Psoas muscle (tissue), 7 donors: ENCODE measurements at regions not wholly inside any gene's neighbourhood (a gene's known extent, or its start where the extent isn't known, plus 50 kb on each side); places are given as distances from the start of the nearest gene placed in this dataset.

ENCODE experiments used
- ATAC-seq, 4 donors: fragments of 200-7000 bp; cut with Tn5 transposase; one replicate each; pipeline ENCODE4 v1.9.1; 2020; ENCODE audit warnings: moderate library complexity in 3 of 4, mild to moderate bottlenecking in 2 of 4
- DNase-seq, 2 donors: peaks; one replicate each; pipeline ENCODE4 v3.0.0-alpha.2; 2020
- H3K27ac ChIP-seq: fragments of 200-600 bp; one replicate; pipeline ENCODE4 v1.8.0; 2022
- H3K27me3 ChIP-seq, 3 donors: fragments of 200-600 bp in 1 of 3; one replicate each; pipeline versions ENCODE4 v1.6.1 to v1.8.0; 2013 to 2022; ENCODE audit warnings: low read length in 2 of 3, mild to moderate bottlenecking in 2 of 3, moderate library complexity in 1 of 3; ENCODE audit not compliant: insufficient read depth in 3 of 3
- H3K36me3 ChIP-seq, 2 donors: fragments of 200-600 bp in 1 of 2; one replicate each; pipeline versions ENCODE4 v1.6.1 to v1.8.0; 2013 to 2022; ENCODE audit warnings: low read depth in 1 of 2, mild to moderate bottlenecking in 1 of 2, moderate library complexity in 1 of 2; ENCODE audit not compliant: insufficient read depth in 1 of 2
- H3K4me1 ChIP-seq: fragments of 200-600 bp; one replicate; pipeline ENCODE4 v1.8.0; 2022
- H3K4me3 ChIP-seq: fragments of 200-600 bp; one replicate; pipeline ENCODE4 v1.8.0; 2022; ENCODE audit warnings: mild to moderate bottlenecking
- H3K9me3 ChIP-seq: fragments of 200-600 bp; one replicate; pipeline ENCODE4 v1.8.0; 2022
- CTCF ChIP-seq: fragments of 200-600 bp; IDR thresholded peaks from one replicate; pipeline ENCODE4 v1.8.0; 2022; ENCODE audit warnings: antibody characterized with exemption
- WGBS, 3 donors: extraction: QIAGEN DNeasy Blood & Tissue Kit; methylation state at CpG; one replicate each; pipeline versions ENCODE4 v1.1.6 to v1.1.7; 2013; 5-methylcytosine and 5-hydroxymethylcytosine counted together
- intact Hi-C, 2 donors: fragments of 100-400 bp; cut with DNase I; formaldehyde crosslinking; loops; one replicate each; pipeline versions ENCODE4 v1.11.0 to v1.14.2; 2022
- donor health status: healthy with polysubstance abuse.
- donor health status: DM: no; HTN: no; CAD: no; lungs with moderate emphysema.
- donor health status: Bipolar disorder and iron deficiency.
- donor health status: healthy.
- donor health status: DM: yes; HTN: yes; CAD: no.
- donor health status: DM: no; HTN: no; CAD: no.
- donor health status: DM: yes; HTN: yes; CAD: no.

- 29 to 62% (median 31%) methylated on average over 1 of the region's 1 CpG for WGBS, 3 donors
- intact Hi-C loops: loop anchor here in 1 of 2 donors (10.0 kb wide), 1 partner anchor 674 kb away; no protein-coding TSS in a partner anchor
- DNase-seq (no peak), ATAC-seq (peak; percentile 49 to 72 (median 58))
- H3K9me3 ChIP-seq: no peaks in the 10 kb centered on the region
- no peaks in the 10 kb centered on the region for H3K36me3 ChIP-seq
- no peak overlapping the region for H3K4me3 ChIP-seq
- H3K27me3 ChIP-seq: no peaks in the 10 kb centered on the region
- no peaks in the 10 kb centered on the region for H3K4me1 ChIP-seq
- no peak for TF ChIP-seq CTCF
- no peak overlapping the region for H3K27ac ChIP-seq
These were observed 146.4 kb upstream of the NOCT start for GRCh38 chr4:138869165-138869564.

- TF ChIP-seq CTCF: no peak
- DNase-seq: no peak
- Histone ChIP-seq H3K4me3 (no peak overlapping the region), H3K27ac (no peak overlapping the region), H3K9me3 (no peaks in the 10 kb centered on the region), H3K4me1 (no peaks in the 10 kb centered on the region), H3K36me3 (no peaks in the 10 kb centered on the region), H3K27me3 (no peaks in the 10 kb centered on the region)
- WGBS, 3 donors: 40 to 47% (median 41%) methylated on average over 3 of the region's 3 CpGs
- intact Hi-C loops: loop anchor here in 1 of 2 donors (10.0 kb wide), 1 partner anchor 674 kb away; no protein-coding TSS in a partner anchor
- ATAC-seq: no peak
These were observed 147.0 kb upstream of the NOCT start for GRCh38 chr4:138868562-138868961.

DNA sequence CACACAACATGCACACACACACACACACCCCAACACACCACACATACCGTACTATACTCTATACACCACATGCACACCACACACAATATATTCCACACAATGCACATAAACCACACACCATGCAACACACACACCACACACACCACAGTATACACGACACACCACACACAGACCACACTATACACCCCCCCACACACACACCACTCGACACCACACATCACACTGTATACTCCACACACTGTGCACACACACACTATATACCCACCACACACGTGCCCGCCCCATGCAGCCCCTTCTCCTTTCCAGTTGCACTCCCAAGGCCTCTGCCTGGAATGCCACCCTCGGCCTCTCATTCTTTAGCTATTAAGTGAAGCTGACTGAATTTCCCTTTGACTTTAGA is 148.2 kb upstream of the NOCT start:
- 82 to 94% (median 85%) methylated on average over 6 of the region's 6 CpGs for WGBS, 3 donors
- intact Hi-C loops: loop anchor here in 1 of 2 donors (10.0 kb wide), 1 partner anchor 673 kb away; no protein-coding TSS in a partner anchor
- no peak overlapping the region for H3K27ac ChIP-seq
- H3K36me3 ChIP-seq: no peaks in the 10 kb centered on the region
- no peak overlapping the region for H3K4me3 ChIP-seq
- no peaks in the 10 kb centered on the region for H3K27me3 ChIP-seq
- H3K4me1 ChIP-seq: no peaks in the 10 kb centered on the region
- DNase-seq: no peak
- TF ChIP-seq CTCF: no peak
- no peak for ATAC-seq
- H3K9me3 ChIP-seq: no peaks in the 10 kb centered on the region

DNA sequence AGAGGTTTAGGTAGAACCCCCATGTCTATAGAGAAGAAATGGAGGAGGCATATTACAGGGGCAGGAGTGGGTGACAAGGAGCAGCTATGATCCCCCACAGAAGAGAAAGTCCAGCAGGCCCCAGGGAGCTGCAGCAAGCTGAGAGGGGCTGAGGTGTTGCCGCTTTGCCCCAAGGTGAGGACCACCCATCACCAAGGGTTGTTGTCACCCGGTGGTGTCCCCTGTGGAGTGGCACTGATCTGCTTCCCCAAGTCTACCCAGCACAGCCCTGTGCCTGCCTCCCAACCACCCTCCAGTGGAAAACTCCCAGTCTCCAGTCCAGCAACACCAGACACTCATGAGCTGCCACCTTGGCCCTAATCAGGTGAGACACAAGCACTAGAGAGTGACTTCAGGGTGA is 149.3 kb upstream of the NOCT start:
- intact Hi-C loops: loop anchor here in 1 of 2 donors (10.0 kb wide), 1 partner anchor 672 kb away; no protein-coding TSS in a partner anchor
- no peak for ATAC-seq

More for the DNA sequence above, 149.3 kb upstream of the NOCT start:
- no peak for TF ChIP-seq CTCF
- H3K27ac ChIP-seq: no peak overlapping the region
- no peak overlapping the region for H3K4me3 ChIP-seq
- H3K4me1 ChIP-seq: no peaks in the 10 kb centered on the region
- H3K9me3 ChIP-seq: no peaks in the 10 kb centered on the region
- no peaks in the 10 kb centered on the region for H3K27me3 ChIP-seq
- WGBS, 3 donors: 98 to 100% (median 100%) methylated on average over 2 of the region's 2 CpGs
- no peaks in the 10 kb centered on the region for H3K36me3 ChIP-seq
- no peak for DNase-seq
